ENCODE measurements at regions not wholly inside any gene's neighbourhood (a gene's known extent, or its start where the extent isn't known, plus 50 kb on each side); places are given as distances from the start of the nearest gene placed in this dataset.

- Histone ChIP-seq H3K4me3 (ENCODE audit: low read depth, low read length) (no peak overlapping the region), H3K4me1 (no peaks in the 10 kb centered on the region), H3K36me3 (ENCODE audit: control insufficient read depth, insufficient read depth, low read length) (no peaks in the 10 kb centered on the region), H3K9me3 (no peaks in the 10 kb centered on the region), H3K27me3 (replicated peaks; ENCODE audit: control insufficient read depth, insufficient read depth, low read length) (no peaks in the 10 kb centered on the region)
- ChIA-PET CTCF (no interaction called here), POLR2A (no interaction called here)
- no peaks in the 10 kb centered on the region for H3K27me3 Mint-ChIP-seq (ENCODE audit: insufficient read depth, unreplicated experiment)
- no peak overlapping the region for H3K4me3 Mint-ChIP-seq (ENCODE audit: unreplicated experiment)
- DNase-seq: no peak
- peaks cover 15% of the 10 kb centered on the region for H3K4me1 Mint-ChIP-seq (ENCODE audit: low read depth, unreplicated experiment)
- TF ChIP-seq CTCF (IDR thresholded peaks at IDR 0.05; ENCODE audit: insufficient read depth in 1 of 2, low read depth in 1 of 2, low read length in 1 of 2, severe bottlenecking in 1 of 2, unreplicated experiment in 1 of 2): no peak
- H3K36me3 Mint-ChIP-seq (ENCODE audit: insufficient read depth, unreplicated experiment): no peaks in the 10 kb centered on the region
- no peak overlapping the region for H3K27ac Mint-ChIP-seq (ENCODE audit: unreplicated experiment)
- no TSS peak for BruUV-seq (replicated peaks)
- intact Hi-C loops (cut with micrococcal nuclease; ENCODE audit: unreplicated experiment): no loop called here
- H3K9me3 Mint-ChIP-seq (ENCODE audit: unreplicated experiment): no peaks in the 10 kb centered on the region
These were observed 222.4 kb upstream of the JARID2 start for GRCh38 chr6:15023448-15023847.

GRCh38 chr6:15025446-15025845 lies 220.4 kb upstream of the JARID2 start:
- Mint-ChIP-seq H3K9me3 (ENCODE audit: unreplicated experiment) (no peaks in the 10 kb centered on the region), H3K27me3 (ENCODE audit: insufficient read depth, unreplicated experiment) (no peaks in the 10 kb centered on the region), H3K4me3 (ENCODE audit: unreplicated experiment) (no peak overlapping the region), H3K36me3 (ENCODE audit: insufficient read depth, unreplicated experiment) (no peaks in the 10 kb centered on the region), H3K4me1 (ENCODE audit: low read depth, unreplicated experiment) (peaks cover 7% of the 10 kb centered on the region), H3K27ac (ENCODE audit: unreplicated experiment) (no peak overlapping the region)
- no TSS peak for BruUV-seq (replicated peaks)
- Histone ChIP-seq H3K4me3 (ENCODE audit: low read depth, low read length) (no peak overlapping the region), H3K27me3 (replicated peaks; ENCODE audit: control insufficient read depth, insufficient read depth, low read length) (no peaks in the 10 kb centered on the region), H3K36me3 (ENCODE audit: control insufficient read depth, insufficient read depth, low read length) (no peaks in the 10 kb centered on the region), H3K4me1 (no peaks in the 10 kb centered on the region), H3K9me3 (no peaks in the 10 kb centered on the region)
- no peak for TF ChIP-seq CTCF (IDR thresholded peaks at IDR 0.05; ENCODE audit: insufficient read depth in 1 of 2, low read depth in 1 of 2, low read length in 1 of 2, severe bottlenecking in 1 of 2, unreplicated experiment in 1 of 2)
- ChIA-PET CTCF (no interaction called here), POLR2A (no interaction called here)
- no peak for DNase-seq
- intact Hi-C loops (cut with micrococcal nuclease; ENCODE audit: unreplicated experiment): no loop called here

- intact Hi-C loops (cut with micrococcal nuclease; ENCODE audit: unreplicated experiment): no loop called here
- no TSS peak for BruUV-seq (replicated peaks)
- no peak overlapping the region for H3K4me3 Mint-ChIP-seq (ENCODE audit: unreplicated experiment)
- H3K27me3 Mint-ChIP-seq (ENCODE audit: insufficient read depth, unreplicated experiment): no peaks in the 10 kb centered on the region
- Histone ChIP-seq H3K27me3 (replicated peaks; ENCODE audit: control insufficient read depth, insufficient read depth, low read length) (no peaks in the 10 kb centered on the region), H3K9me3 (no peaks in the 10 kb centered on the region), H3K4me1 (no peaks in the 10 kb centered on the region), H3K4me3 (ENCODE audit: low read depth, low read length) (no peak overlapping the region), H3K36me3 (ENCODE audit: control insufficient read depth, insufficient read depth, low read length) (no peaks in the 10 kb centered on the region)
- H3K27ac Mint-ChIP-seq (ENCODE audit: unreplicated experiment): no peak overlapping the region
- no peaks in the 10 kb centered on the region for H3K36me3 Mint-ChIP-seq (ENCODE audit: insufficient read depth, unreplicated experiment)
- peaks cover 7% of the 10 kb centered on the region for H3K4me1 Mint-ChIP-seq (ENCODE audit: low read depth, unreplicated experiment)
- DNase-seq: peak in 1 of 2 experiments; percentile 10
- ChIA-PET POLR2A (no interaction called here), CTCF (interaction anchor here (0.6 kb wide), 1 partner anchor 80 kb away, joined by 3 read pairs; no protein-coding TSS in a partner anchor)
- TF ChIP-seq CTCF (IDR thresholded peaks at IDR 0.05; ENCODE audit: insufficient read depth in 1 of 2, low read depth in 1 of 2, low read length in 1 of 2, severe bottlenecking in 1 of 2, unreplicated experiment in 1 of 2): no peak
- H3K9me3 Mint-ChIP-seq (ENCODE audit: unreplicated experiment): no peaks in the 10 kb centered on the region
These were observed 219.0 kb upstream of the JARID2 start for GRCh38 chr6:15026832-15027231.

Measured in Caco-2 (cell line).